SK-N-SH (cell line): ENCODE measurements at regions not wholly inside any gene's neighbourhood (a gene's known extent, or its start where the extent isn't known, plus 50 kb on each side); places are given as distances from the start of the nearest gene placed in this dataset.

ENCODE experiments used
- GABPA ChIP-seq: IDR thresholded peaks from 2 replicates; pipeline ENCODE4 v1.4.0; 2012; ENCODE audit warnings: low read depth, mild to moderate bottlenecking
- JUND ChIP-seq: IDR thresholded peaks from 2 replicates; pipeline ENCODE4 v1.4.0; 2012
- POLR2AphosphoS5 ChIP-seq: IDR thresholded peaks from 2 replicates; pipeline ENCODE4 v1.6.1; 2012; ENCODE audit warnings: low read depth, low read length
- RAD21 ChIP-seq: IDR thresholded peaks from 2 replicates; pipeline ENCODE4 v1.6.1; 2012; ENCODE audit warnings: mild to moderate bottlenecking, low read length
- RCOR1 ChIP-seq: fragments of 150-350 bp; IDR thresholded peaks from 2 replicates; pipeline ENCODE4 v1.6.1; 2017; ENCODE audit warnings: antibody characterized with exemption, low read length
- YY1 ChIP-seq: IDR thresholded peaks from 2 replicates; pipeline ENCODE4 v1.4.0; 2012; ENCODE audit warnings: low read depth, mild to moderate bottlenecking
- TF ChIP-seq, protein P1 (sequence below): fragments of 200-600 bp; sonication (generic); IDR thresholded peaks from 2 replicates; pipeline ENCODE4 v1.6.1; 2017; ENCODE audit warnings: antibody characterized with exemption, mild to moderate bottlenecking, moderate library complexity
- TF ChIP-seq, protein P2 (sequence below): IDR thresholded peaks from 2 replicates; pipeline ENCODE4 v1.6.1; 2012; ENCODE audit warnings: mild to moderate bottlenecking, low read depth, low read length, moderate library complexity
- TF ChIP-seq, protein P3 (sequence below): fragments of 150-350 bp; IDR thresholded peaks from 2 replicates; pipeline ENCODE4 v1.6.1; 2017; ENCODE audit warnings: antibody characterized with exemption, low read length, low read depth, borderline replicate concordance

DNA sequence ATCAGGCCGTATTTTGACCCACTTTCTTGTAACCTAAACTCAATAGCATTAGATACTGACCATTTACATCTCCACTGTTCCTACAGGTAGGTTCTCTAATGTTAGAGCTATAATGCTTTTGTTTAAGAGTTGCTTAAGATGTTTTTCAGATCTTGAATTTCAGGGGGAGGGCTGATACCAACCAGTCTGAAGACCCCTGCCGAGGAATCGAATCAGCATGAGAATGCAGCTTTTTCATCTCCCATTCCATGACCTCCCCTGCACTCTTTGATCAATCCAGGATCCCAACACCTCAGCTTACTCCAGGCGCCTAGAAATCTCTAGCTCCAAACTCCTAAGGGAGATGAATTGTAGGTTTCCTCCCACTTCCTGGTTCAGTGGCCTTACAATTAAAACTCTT is 120.5 kb upstream of the MC4R start:
- TF ChIP-seq, protein P1, sequence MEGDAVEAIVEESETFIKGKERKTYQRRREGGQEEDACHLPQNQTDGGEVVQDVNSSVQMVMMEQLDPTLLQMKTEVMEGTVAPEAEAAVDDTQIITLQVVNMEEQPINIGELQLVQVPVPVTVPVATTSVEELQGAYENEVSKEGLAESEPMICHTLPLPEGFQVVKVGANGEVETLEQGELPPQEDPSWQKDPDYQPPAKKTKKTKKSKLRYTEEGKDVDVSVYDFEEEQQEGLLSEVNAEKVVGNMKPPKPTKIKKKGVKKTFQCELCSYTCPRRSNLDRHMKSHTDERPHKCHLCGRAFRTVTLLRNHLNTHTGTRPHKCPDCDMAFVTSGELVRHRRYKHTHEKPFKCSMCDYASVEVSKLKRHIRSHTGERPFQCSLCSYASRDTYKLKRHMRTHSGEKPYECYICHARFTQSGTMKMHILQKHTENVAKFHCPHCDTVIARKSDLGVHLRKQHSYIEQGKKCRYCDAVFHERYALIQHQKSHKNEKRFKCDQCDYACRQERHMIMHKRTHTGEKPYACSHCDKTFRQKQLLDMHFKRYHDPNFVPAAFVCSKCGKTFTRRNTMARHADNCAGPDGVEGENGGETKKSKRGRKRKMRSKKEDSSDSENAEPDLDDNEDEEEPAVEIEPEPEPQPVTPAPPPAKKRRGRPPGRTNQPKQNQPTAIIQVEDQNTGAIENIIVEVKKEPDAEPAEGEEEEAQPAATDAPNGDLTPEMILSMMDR: no peak
- TF ChIP-seq JUND: no peak
- no peak for TF ChIP-seq GABPA
- TF ChIP-seq POLR2AphosphoS5: no peak
- TF ChIP-seq, protein P2, sequence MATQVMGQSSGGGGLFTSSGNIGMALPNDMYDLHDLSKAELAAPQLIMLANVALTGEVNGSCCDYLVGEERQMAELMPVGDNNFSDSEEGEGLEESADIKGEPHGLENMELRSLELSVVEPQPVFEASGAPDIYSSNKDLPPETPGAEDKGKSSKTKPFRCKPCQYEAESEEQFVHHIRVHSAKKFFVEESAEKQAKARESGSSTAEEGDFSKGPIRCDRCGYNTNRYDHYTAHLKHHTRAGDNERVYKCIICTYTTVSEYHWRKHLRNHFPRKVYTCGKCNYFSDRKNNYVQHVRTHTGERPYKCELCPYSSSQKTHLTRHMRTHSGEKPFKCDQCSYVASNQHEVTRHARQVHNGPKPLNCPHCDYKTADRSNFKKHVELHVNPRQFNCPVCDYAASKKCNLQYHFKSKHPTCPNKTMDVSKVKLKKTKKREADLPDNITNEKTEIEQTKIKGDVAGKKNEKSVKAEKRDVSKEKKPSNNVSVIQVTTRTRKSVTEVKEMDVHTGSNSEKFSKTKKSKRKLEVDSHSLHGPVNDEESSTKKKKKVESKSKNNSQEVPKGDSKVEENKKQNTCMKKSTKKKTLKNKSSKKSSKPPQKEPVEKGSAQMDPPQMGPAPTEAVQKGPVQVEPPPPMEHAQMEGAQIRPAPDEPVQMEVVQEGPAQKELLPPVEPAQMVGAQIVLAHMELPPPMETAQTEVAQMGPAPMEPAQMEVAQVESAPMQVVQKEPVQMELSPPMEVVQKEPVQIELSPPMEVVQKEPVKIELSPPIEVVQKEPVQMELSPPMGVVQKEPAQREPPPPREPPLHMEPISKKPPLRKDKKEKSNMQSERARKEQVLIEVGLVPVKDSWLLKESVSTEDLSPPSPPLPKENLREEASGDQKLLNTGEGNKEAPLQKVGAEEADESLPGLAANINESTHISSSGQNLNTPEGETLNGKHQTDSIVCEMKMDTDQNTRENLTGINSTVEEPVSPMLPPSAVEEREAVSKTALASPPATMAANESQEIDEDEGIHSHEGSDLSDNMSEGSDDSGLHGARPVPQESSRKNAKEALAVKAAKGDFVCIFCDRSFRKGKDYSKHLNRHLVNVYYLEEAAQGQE: no peak
- TF ChIP-seq, protein P3, sequence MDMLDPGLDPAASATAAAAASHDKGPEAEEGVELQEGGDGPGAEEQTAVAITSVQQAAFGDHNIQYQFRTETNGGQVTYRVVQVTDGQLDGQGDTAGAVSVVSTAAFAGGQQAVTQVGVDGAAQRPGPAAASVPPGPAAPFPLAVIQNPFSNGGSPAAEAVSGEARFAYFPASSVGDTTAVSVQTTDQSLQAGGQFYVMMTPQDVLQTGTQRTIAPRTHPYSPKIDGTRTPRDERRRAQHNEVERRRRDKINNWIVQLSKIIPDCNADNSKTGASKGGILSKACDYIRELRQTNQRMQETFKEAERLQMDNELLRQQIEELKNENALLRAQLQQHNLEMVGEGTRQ: no peak
- TF ChIP-seq YY1: no peak
- TF ChIP-seq RCOR1: no peak
- no peak for TF ChIP-seq RAD21
